IMR-90 (cell line): ENCODE measurements at regions not wholly inside any gene's neighbourhood (a gene's known extent, or its start where the extent isn't known, plus 50 kb on each side); places are given as distances from the start of the nearest gene placed in this dataset.

ENCODE experiments used
- ATAC-seq: fragments of 200-7000 bp; cut with Tn5 transposase; 2 replicates; pipeline ENCODE4 v1.9.1; 2020; ENCODE audit warnings: low read depth, mild to moderate bottlenecking, moderate library complexity
- BruUV-seq: library from RNA; stranded (reverse); fragments of 400-500 nt; replicated peaks from 2 replicates; lab custom pipeline; 2021; lab: Mats Ljungman, UMichigan
- CTCF ChIA-PET: fragments of 300-600 bp; formaldehyde crosslinking; extraction: SDS; loops from one replicate; lab custom pipeline; 2021; ENCODE audit warnings: antibody characterized with exemption; lab: Yijun Ruan, JAX
- POLR2A ChIA-PET: fragments of 300-600 bp; sonication (Branson Sonifier 250); formaldehyde crosslinking; loops from one replicate; lab custom pipeline; 2022; ENCODE audit warnings: antibody characterized with exemption; ENCODE audit not compliant: unreplicated experiment; lab: Charles Lee
- DNase-seq: peaks from one replicate; pipeline ENCODE4 v3.0.0; 2013
- H2AFZ ChIP-seq: replicated peaks from 2 replicates; pipeline ENCODE3; 2013; ENCODE audit warnings: low read length, mild to moderate bottlenecking; ENCODE audit not compliant: poor library complexity
- H2AK5ac ChIP-seq: 2 replicates; pipeline ENCODE4 v1.6.1; 2013; ENCODE audit warnings: low read depth, low read length, inconsistent platforms
- H2AK9ac ChIP-seq: replicated peaks from 2 replicates; pipeline ENCODE3; 2013; ENCODE audit warnings: mild to moderate bottlenecking, low read depth, low read length, moderate library complexity; ENCODE audit not compliant: poor library complexity
- H2BK120ac ChIP-seq: 2 replicates; pipeline ENCODE4 v1.6.1; 2013; ENCODE audit warnings: low read depth, low read length, inconsistent platforms
- H2BK15ac ChIP-seq: 3 replicates; pipeline ENCODE4 v1.6.1; 2013; ENCODE audit warnings: low read depth, low read length, inconsistent platforms
- H2BK20ac ChIP-seq: 2 replicates; pipeline ENCODE4 v1.6.1; 2013; ENCODE audit warnings: low read depth, mild to moderate bottlenecking, inconsistent platforms, low read length, moderate library complexity
- H2BK5ac ChIP-seq: 2 replicates; pipeline ENCODE4 v1.6.1; 2013; ENCODE audit warnings: mild to moderate bottlenecking, low read depth, low read length, inconsistent platforms; ENCODE audit not compliant: poor library complexity, severe bottlenecking
- H3K14ac ChIP-seq: replicated peaks from 2 replicates; pipeline ENCODE4 v1.6.1; 2013; ENCODE audit warnings: low read depth, low read length, inconsistent platforms
- H3K18ac ChIP-seq: 2 replicates; pipeline ENCODE4 v1.6.1; 2013; ENCODE audit warnings: low read depth, low read length, control low read depth
- H3K23ac ChIP-seq: 2 replicates; pipeline ENCODE4 v1.6.1; 2013; ENCODE audit warnings: low read depth, low read length, inconsistent platforms
- H3K27ac ChIP-seq: 2 replicates; pipeline ENCODE4 v1.5.1; 2013; ENCODE audit warnings: mild to moderate bottlenecking, control low read depth, low read length; ENCODE audit not compliant: insufficient read depth
- H3K27me3 ChIP-seq: 2 replicates; pipeline ENCODE4 v1.6.1; 2013; ENCODE audit warnings: low read length; ENCODE audit not compliant: control insufficient read depth, insufficient read depth
- H3K36me3 ChIP-seq: 2 replicates; pipeline ENCODE4 v1.6.1; 2013; ENCODE audit warnings: low read length, mixed read lengths; ENCODE audit not compliant: control insufficient read depth, insufficient read depth
- H3K4ac ChIP-seq: 2 replicates; pipeline ENCODE4 v1.6.1; 2013; ENCODE audit warnings: low read depth, low read length, inconsistent platforms
- H3K4me1 ChIP-seq: 2 replicates; pipeline ENCODE4 v1.6.1; 2013; ENCODE audit warnings: low read length, mixed read lengths; ENCODE audit not compliant: control insufficient read depth, insufficient read depth
- H3K4me2 ChIP-seq: 2 replicates; pipeline ENCODE4 v1.6.1; 2013; ENCODE audit warnings: low read depth, mild to moderate bottlenecking, control low read depth, low read length, moderate library complexity
- H3K4me3 ChIP-seq: 2 replicates; pipeline ENCODE4 v1.5.1; 2013; ENCODE audit warnings: low read depth, mild to moderate bottlenecking, control low read depth, low read length, moderate library complexity; ENCODE audit not compliant: insufficient read depth
- H3K56ac ChIP-seq: 2 replicates; pipeline ENCODE4 v1.6.1; 2013; ENCODE audit warnings: low read length, inconsistent platforms; ENCODE audit not compliant: insufficient read depth; ENCODE audit errors: extremely low read depth
- H3K79me1 ChIP-seq, 2 experiments: 2 replicates each; pipeline ENCODE4 v1.6.1; 2013; ENCODE audit warnings: low read length in 2 of 2, inconsistent platforms in 1 of 2, low read depth in 1 of 2
- H3K9ac ChIP-seq: 2 replicates; pipeline ENCODE4 v1.6.1; 2013; ENCODE audit warnings: low read depth, low read length, control low read depth
- H3K9me1 ChIP-seq: 2 replicates; pipeline ENCODE4 v1.6.1; 2013; ENCODE audit warnings: low read length, inconsistent platforms; ENCODE audit not compliant: insufficient read depth
- H3K9me3 ChIP-seq: 2 replicates; pipeline ENCODE4 v1.6.1; 2013; ENCODE audit warnings: low read length; ENCODE audit not compliant: control insufficient read depth, insufficient read depth
- H4K20me1 ChIP-seq: 2 replicates; pipeline ENCODE4 v1.6.1; 2013; ENCODE audit warnings: low read length, inconsistent platforms; ENCODE audit not compliant: insufficient read depth
- H4K5ac ChIP-seq: 2 replicates; pipeline ENCODE4 v1.6.1; 2013; ENCODE audit warnings: mild to moderate bottlenecking, low read depth, low read length, control low read depth
- H4K8ac ChIP-seq, 2 experiments: 2 replicates each; pipeline ENCODE4 v1.6.1; 2013; ENCODE audit warnings: low read depth in 2 of 2, low read length in 2 of 2, control low read depth in 1 of 2, inconsistent platforms in 1 of 2
- H4K91ac ChIP-seq: 2 replicates; pipeline ENCODE4 v1.6.1; 2013; ENCODE audit warnings: low read depth, low read length, inconsistent platforms; ENCODE audit not compliant: insufficient read depth
- FOS ChIP-seq: fragments of 150-350 bp; IDR thresholded peaks from 2 replicates; pipeline ENCODE4 v1.6.1; 2016; ENCODE audit warnings: low read depth, low read length
- MXI1 ChIP-seq: IDR thresholded peaks from 2 replicates; pipeline ENCODE4 v1.6.1; 2012; ENCODE audit warnings: low read depth, mild to moderate bottlenecking, low read length, moderate library complexity, borderline replicate concordance
- POLR2A ChIP-seq: IDR thresholded peaks from 2 replicates; pipeline ENCODE4 v1.6.1; 2012; ENCODE audit warnings: mild to moderate bottlenecking, low read depth, low read length
- RCOR1 ChIP-seq: IDR thresholded peaks from 2 replicates; pipeline ENCODE4 v1.6.1; 2012; ENCODE audit warnings: mild to moderate bottlenecking, low read length, improper control_type of control experiment; ENCODE audit not compliant: insufficient replicate concordance
- RFX5 ChIP-seq: IDR thresholded peaks from 2 replicates; pipeline ENCODE4 v1.8.0; 2012; ENCODE audit warnings: low read depth, mild to moderate bottlenecking, low read length, moderate library complexity
- SMC3 ChIP-seq: fragments of 150-350 bp; IDR thresholded peaks from 2 replicates; pipeline ENCODE4 v1.6.1; 2016; ENCODE audit warnings: low read depth, mild to moderate bottlenecking, antibody characterized with exemption, low read length, moderate library complexity
- WGBS, 2 experiments: methylation state at CpG; one replicate each; pipeline versions ENCODE4 v1.1.5 to v1.1.7; 2013; ENCODE audit warnings: missing lambda C conversion rate in 2 of 2; ENCODE audit not compliant: insufficient read length in 1 of 2; ENCODE audit errors: extremely low coverage in 2 of 2; 5-methylcytosine and 5-hydroxymethylcytosine counted together
- dilution Hi-C: fragments of 300-500 bp; cut with HindIII; formaldehyde crosslinking; loops from one replicate; pipeline ENCODE4 v1.14.3; 2018; ENCODE audit warnings: low sequenced_read_pairs; ENCODE audit not compliant: unreplicated experiment
- in situ Hi-C: fragments of 300-500 bp; cut with MboI; formaldehyde crosslinking; loops from 3 replicates; pipeline ENCODE4 v1.14.3; 2019; ENCODE audit warnings: low sequenced_read_pairs, inconsistent platforms, mixed read lengths
- intact Hi-C: fragments of 100-400 bp; cut with micrococcal nuclease; formaldehyde crosslinking; loops from 2 replicates; pipeline ENCODE4 v1.10.0; 2022
- TF ChIP-seq, protein P1 (sequence below): fragments of 150-350 bp; IDR thresholded peaks from 2 replicates; pipeline ENCODE4 v1.6.1; 2017; ENCODE audit warnings: mild to moderate bottlenecking, antibody characterized with exemption, low read length, low read depth
- TF ChIP-seq, protein P2 (sequence below): fragments of 150-350 bp; IDR thresholded peaks from 2 replicates; pipeline ENCODE4 v1.6.1; 2016; ENCODE audit warnings: low read depth, mild to moderate bottlenecking, low read length, moderate library complexity, borderline replicate concordance
- TF ChIP-seq, protein P3 (sequence below): conservative IDR thresholded peaks from 2 replicates; pipeline ENCODE4 v1.5.1; 2012; ENCODE audit warnings: mild to moderate bottlenecking, low read depth, low read length, improper control_type of control experiment

DNA sequence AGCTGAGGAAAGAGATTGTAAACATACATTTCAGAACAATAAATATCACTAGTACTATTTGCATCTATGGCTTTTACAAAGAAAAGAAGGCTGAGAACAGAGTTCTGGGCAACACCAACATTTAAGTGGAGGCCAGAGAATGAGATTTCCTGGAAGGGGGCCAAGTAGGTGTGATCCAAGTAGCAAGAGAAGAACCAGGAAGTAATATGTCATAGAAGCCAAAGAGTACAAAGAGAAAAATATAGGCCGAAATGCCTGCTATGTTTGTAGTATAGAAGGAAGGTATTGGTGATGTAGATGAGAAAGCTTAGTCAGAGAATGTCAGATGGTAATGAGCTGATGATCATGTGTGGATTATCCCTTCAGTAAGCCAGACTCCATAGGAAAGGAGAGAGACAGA, 94.5 kb downstream of the PERP start:
- no peak overlapping the region for H2AK5ac ChIP-seq
- no peak overlapping the region for H3K4me3 ChIP-seq
- no TSS peak for BruUV-seq
- H3K18ac ChIP-seq, result no peak overlapping the region
- H3K27me3 ChIP-seq, result peaks cover 13% of the 10 kb centered on the region
- no peaks in the 10 kb centered on the region for H3K4me1 ChIP-seq
- H3K14ac ChIP-seq, result no peak overlapping the region
- no peak overlapping the region for H3K4me2 ChIP-seq
- dilution Hi-C loops (no loop called here), intact Hi-C loops (no loop called here), in situ Hi-C loops (no loop called here)
- no peak overlapping the region for H3K4ac ChIP-seq
- H4K20me1 ChIP-seq, result no peaks in the 10 kb centered on the region
- no peak overlapping the region for H3K56ac ChIP-seq
- no peak overlapping the region for H3K23ac ChIP-seq
- no CpG with 5 or more reads among the region's 1 CpG for WGBS, 2 experiments
- H2BK5ac ChIP-seq, result no peak overlapping the region
- no peak overlapping the region for H2BK20ac ChIP-seq
- H3K79me1 ChIP-seq, result no peaks in the 10 kb centered on the region
- H2AFZ ChIP-seq, result no peak overlapping the region
- H4K5ac ChIP-seq, result no peak overlapping the region
- DNase-seq (no peak), ATAC-seq (no peak)
- no peak overlapping the region for H4K8ac ChIP-seq
- no peak overlapping the region for H2BK15ac ChIP-seq
- no peak overlapping the region for H4K91ac ChIP-seq
- POLR2A ChIA-PET, result no interaction called here
- TF ChIP-seq, protein P1, sequence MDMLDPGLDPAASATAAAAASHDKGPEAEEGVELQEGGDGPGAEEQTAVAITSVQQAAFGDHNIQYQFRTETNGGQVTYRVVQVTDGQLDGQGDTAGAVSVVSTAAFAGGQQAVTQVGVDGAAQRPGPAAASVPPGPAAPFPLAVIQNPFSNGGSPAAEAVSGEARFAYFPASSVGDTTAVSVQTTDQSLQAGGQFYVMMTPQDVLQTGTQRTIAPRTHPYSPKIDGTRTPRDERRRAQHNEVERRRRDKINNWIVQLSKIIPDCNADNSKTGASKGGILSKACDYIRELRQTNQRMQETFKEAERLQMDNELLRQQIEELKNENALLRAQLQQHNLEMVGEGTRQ, result no peak
- TF ChIP-seq, protein P2, sequence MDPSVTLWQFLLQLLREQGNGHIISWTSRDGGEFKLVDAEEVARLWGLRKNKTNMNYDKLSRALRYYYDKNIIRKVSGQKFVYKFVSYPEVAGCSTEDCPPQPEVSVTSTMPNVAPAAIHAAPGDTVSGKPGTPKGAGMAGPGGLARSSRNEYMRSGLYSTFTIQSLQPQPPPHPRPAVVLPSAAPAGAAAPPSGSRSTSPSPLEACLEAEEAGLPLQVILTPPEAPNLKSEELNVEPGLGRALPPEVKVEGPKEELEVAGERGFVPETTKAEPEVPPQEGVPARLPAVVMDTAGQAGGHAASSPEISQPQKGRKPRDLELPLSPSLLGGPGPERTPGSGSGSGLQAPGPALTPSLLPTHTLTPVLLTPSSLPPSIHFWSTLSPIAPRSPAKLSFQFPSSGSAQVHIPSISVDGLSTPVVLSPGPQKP, result no peak
- TF ChIP-seq FOS (no peak), MXI1 (no peak), RFX5 (no peak), SMC3 (no peak), RCOR1 (no peak), POLR2A (no peak)
- TF ChIP-seq, protein P3, sequence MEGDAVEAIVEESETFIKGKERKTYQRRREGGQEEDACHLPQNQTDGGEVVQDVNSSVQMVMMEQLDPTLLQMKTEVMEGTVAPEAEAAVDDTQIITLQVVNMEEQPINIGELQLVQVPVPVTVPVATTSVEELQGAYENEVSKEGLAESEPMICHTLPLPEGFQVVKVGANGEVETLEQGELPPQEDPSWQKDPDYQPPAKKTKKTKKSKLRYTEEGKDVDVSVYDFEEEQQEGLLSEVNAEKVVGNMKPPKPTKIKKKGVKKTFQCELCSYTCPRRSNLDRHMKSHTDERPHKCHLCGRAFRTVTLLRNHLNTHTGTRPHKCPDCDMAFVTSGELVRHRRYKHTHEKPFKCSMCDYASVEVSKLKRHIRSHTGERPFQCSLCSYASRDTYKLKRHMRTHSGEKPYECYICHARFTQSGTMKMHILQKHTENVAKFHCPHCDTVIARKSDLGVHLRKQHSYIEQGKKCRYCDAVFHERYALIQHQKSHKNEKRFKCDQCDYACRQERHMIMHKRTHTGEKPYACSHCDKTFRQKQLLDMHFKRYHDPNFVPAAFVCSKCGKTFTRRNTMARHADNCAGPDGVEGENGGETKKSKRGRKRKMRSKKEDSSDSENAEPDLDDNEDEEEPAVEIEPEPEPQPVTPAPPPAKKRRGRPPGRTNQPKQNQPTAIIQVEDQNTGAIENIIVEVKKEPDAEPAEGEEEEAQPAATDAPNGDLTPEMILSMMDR, result no peak
- no peaks in the 10 kb centered on the region for H3K36me3 ChIP-seq
- H3K27ac ChIP-seq, result no peak overlapping the region
- no peaks in the 10 kb centered on the region for H3K9me3 ChIP-seq
- H3K9ac ChIP-seq, result no peak overlapping the region
- H3K9me1 ChIP-seq, result no peaks in the 10 kb centered on the region
- H2AK9ac ChIP-seq, result no peak overlapping the region
- CTCF ChIA-PET, result interaction anchor here (1.1 kb wide), 1 partner anchor 753 kb away, joined by 3 read pairs; no protein-coding TSS in a partner anchor
- no peak overlapping the region for H2BK120ac ChIP-seq
